CD4-positive, alpha-beta memory T cell (primary cell): ENCODE measurements at regions not wholly inside any gene's neighbourhood (a gene's known extent, or its start where the extent isn't known, plus 50 kb on each side); places are given as distances from the start of the nearest gene placed in this dataset.

ENCODE experiments used
- CTCF ChIA-PET: fragments of 350-600 bp; sonication (Branson Sonifier 250); formaldehyde crosslinking; loops from one replicate; lab custom pipeline; 2021; ENCODE audit warnings: inconsistent platforms; ENCODE audit not compliant: partially characterized antibody; lab: Charles Lee
- POLR2A ChIA-PET: fragments of 350-600 bp; sonication (Branson Sonifier 250); formaldehyde crosslinking; loops from one replicate; lab custom pipeline; 2021; ENCODE audit not compliant: partially characterized antibody; lab: Charles Lee
- DNase-seq, 5 donors: peaks; one replicate each; pipeline versions ENCODE4 v3.0.0 to v3.0.0-alpha.2; 2020 to 2022; ENCODE audit warnings: mixed read lengths in 1 of 5
- H3K27ac ChIP-seq: one replicate; pipeline ENCODE4 v1.7.0; 2013; ENCODE audit warnings: low read depth, low read length
- H3K27me3 ChIP-seq: 2 replicates; pipeline ENCODE4 v1.7.0; 2013; ENCODE audit warnings: mild to moderate bottlenecking, low read length, moderate library complexity; ENCODE audit not compliant: insufficient read depth
- H3K36me3 ChIP-seq: 2 replicates; pipeline ENCODE4 v1.7.0; 2013; ENCODE audit warnings: mild to moderate bottlenecking, low read length, moderate library complexity; ENCODE audit not compliant: insufficient read depth
- H3K4me1 ChIP-seq: 2 replicates; pipeline ENCODE4 v1.7.0; 2013; ENCODE audit warnings: mild to moderate bottlenecking, low read length, moderate library complexity; ENCODE audit not compliant: insufficient read depth
- H3K4me3 ChIP-seq, 2 donors: one replicate each; pipeline ENCODE4 v1.7.0; 2013; ENCODE audit warnings: low read length in 2 of 2, mild to moderate bottlenecking in 1 of 2
- H3K9me3 ChIP-seq, 2 donors: one replicate each; pipeline ENCODE4 v1.7.0; 2013; ENCODE audit warnings: low read length in 2 of 2, control low read depth in 1 of 2; ENCODE audit not compliant: control insufficient read depth in 1 of 2
- H3K27ac Mint-ChIP-seq, 7 donors: one replicate each; pipeline ENCODE4 v1.8.0; 2020 to 2021; ENCODE audit warnings: mixed read lengths in 7 of 7, mild to moderate bottlenecking in 6 of 7, inconsistent platforms in 3 of 7, moderate library complexity in 3 of 7
- H3K27me3 Mint-ChIP-seq, 2 donors: one replicate each; pipeline ENCODE4 v1.8.0; 2020 to 2021; ENCODE audit warnings: mixed read lengths in 2 of 2
- H3K36me3 Mint-ChIP-seq, 2 donors: one replicate each; pipeline ENCODE4 v1.8.0; 2020 to 2021; ENCODE audit warnings: mixed read lengths in 2 of 2, inconsistent platforms in 1 of 2, mild to moderate bottlenecking in 1 of 2
- H3K4me1 Mint-ChIP-seq, 4 donors: one replicate each; pipeline ENCODE4 v1.8.0; 2020 to 2021; ENCODE audit warnings: mixed read lengths in 4 of 4, mild to moderate bottlenecking in 1 of 4
- H3K4me3 Mint-ChIP-seq, 8 donors: one replicate each; pipeline ENCODE4 v1.8.0; 2020 to 2021; ENCODE audit warnings: mixed read lengths in 8 of 8, mild to moderate bottlenecking in 7 of 8, moderate library complexity in 6 of 8, inconsistent platforms in 3 of 8
- H3K9me3 Mint-ChIP-seq, 8 donors: one replicate each; pipeline ENCODE4 v1.8.0; 2020 to 2021; ENCODE audit warnings: mixed read lengths in 8 of 8, mild to moderate bottlenecking in 5 of 8, inconsistent platforms in 3 of 8, moderate library complexity in 1 of 8
- intact Hi-C: fragments of 100-400 bp; cut with micrococcal nuclease; formaldehyde crosslinking; loops from one replicate; pipeline ENCODE4 v1.15.1; 2023

DNA sequence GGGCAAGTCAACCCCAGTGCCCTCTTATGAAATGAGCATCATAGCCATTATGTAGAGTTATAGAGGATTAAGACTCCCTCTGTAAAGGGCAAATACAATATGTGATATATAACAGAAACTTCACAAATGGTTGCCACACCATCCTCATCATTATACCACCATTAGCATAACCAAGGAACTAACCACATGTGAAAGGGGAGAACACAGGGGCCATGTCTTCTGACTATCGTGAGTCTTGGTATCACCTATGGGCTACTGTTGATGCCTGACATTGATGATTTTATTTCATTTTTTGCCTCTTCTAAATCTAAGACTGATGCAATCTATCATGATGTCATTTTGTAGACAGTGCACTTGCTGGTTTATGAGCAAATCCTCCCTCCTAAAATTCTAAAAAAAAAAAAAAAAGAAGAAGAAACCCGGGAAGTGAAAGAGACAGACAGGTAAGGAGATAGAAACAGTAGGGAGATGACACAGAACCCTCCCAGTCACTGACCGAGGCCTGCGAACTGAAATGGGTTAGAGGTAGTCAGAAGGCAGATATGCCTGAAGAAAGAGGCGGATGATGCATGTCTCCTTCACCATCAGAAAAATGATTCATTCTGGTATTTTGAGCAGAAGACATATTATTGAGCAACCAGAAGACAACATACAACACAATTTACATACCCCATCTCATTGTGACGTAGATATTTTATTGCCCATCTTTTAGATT is 266.0 kb downstream of the DMAC1 start:
- no peak for DNase-seq
- ChIA-PET CTCF (interaction anchor here (1.2 kb wide), 1 partner anchor 20 kb away, joined by 3 read pairs; no protein-coding TSS in a partner anchor), POLR2A (no interaction called here)
- no peak overlapping the region for H3K27ac Mint-ChIP-seq
- intact Hi-C loops: no loop called here
- H3K4me1 Mint-ChIP-seq: no peaks in the 10 kb centered on the region
- no peaks in the 10 kb centered on the region for H3K9me3 ChIP-seq
- H3K4me3 ChIP-seq: no peak overlapping the region
- no peak overlapping the region for H3K4me3 Mint-ChIP-seq
- H3K27me3 Mint-ChIP-seq: peaks cover 14 to 17% of the 10 kb centered on the region in 2 donors
- no peaks in the 10 kb centered on the region for H3K27me3 ChIP-seq
- peaks cover 0 to 5% (median 0%) of the 10 kb centered on the region in 8 donors for H3K9me3 Mint-ChIP-seq
- no peaks in the 10 kb centered on the region for H3K36me3 Mint-ChIP-seq
- no peaks in the 10 kb centered on the region for H3K4me1 ChIP-seq
- no peak overlapping the region for H3K27ac ChIP-seq
- no peaks in the 10 kb centered on the region for H3K36me3 ChIP-seq

DNA sequence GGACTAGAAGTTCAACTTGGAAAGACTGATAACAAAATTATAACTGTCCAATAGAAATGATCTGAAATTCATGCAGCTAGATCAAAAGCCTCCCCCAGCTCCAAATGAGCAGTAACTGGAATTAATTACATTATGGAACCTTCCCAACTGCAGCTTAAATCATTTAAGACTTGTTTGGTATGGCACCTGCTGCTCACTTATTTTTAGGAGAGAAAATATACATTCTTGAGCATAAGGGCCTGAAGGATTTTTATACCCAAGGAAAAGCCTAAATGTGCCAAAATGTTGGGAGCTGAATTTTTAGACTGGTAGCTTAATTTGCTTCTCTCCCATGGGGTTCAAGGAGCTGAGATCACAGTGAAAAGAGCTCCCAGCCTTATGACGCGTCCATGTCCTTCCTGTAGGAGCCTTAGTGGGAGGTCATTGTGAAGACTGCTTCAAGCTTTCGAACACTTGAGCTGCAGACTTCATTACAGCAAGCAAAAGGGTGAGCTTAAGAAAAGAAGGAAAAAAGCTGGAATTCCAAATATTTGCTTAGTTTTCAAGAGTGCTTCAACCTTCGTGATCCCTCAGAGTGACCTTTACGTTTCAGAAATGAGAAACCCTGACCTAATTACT is 276.0 kb downstream of the DMAC1 start:
- ChIA-PET POLR2A (no interaction called here), CTCF (no interaction called here)
- H3K27me3 ChIP-seq: no peaks in the 10 kb centered on the region
- no peaks in the 10 kb centered on the region for H3K4me1 ChIP-seq
- Mint-ChIP-seq H3K27ac (no peak overlapping the region), H3K4me3 (no peak overlapping the region), H3K4me1 (no peaks in the 10 kb centered on the region), H3K36me3 (no peaks in the 10 kb centered on the region), H3K9me3 (no peaks in the 10 kb centered on the region), H3K27me3 (peaks cover 0 to 3% of the 10 kb centered on the region in 2 donors)
- intact Hi-C loops: no loop called here
- no peaks in the 10 kb centered on the region for H3K9me3 ChIP-seq
- no peak overlapping the region for H3K27ac ChIP-seq
- H3K4me3 ChIP-seq: no peak overlapping the region
- no peaks in the 10 kb centered on the region for H3K36me3 ChIP-seq
- DNase-seq: no peak

GRCh38 chr9:7520396-7520795 is 279.2 kb downstream of the DMAC1 start:
- intact Hi-C loops: no loop called here
- Mint-ChIP-seq H3K4me3 (no peak overlapping the region), H3K4me1 (no peaks in the 10 kb centered on the region), H3K9me3 (no peaks in the 10 kb centered on the region), H3K27me3 (peaks cover 0 to 4% of the 10 kb centered on the region in 2 donors), H3K27ac (no peak overlapping the region), H3K36me3 (no peaks in the 10 kb centered on the region)
- no peak overlapping the region for H3K27ac ChIP-seq
- no peaks in the 10 kb centered on the region for H3K4me1 ChIP-seq
- H3K27me3 ChIP-seq: no peaks in the 10 kb centered on the region
- no peaks in the 10 kb centered on the region for H3K9me3 ChIP-seq
- ChIA-PET CTCF (no interaction called here), POLR2A (no interaction called here)
- DNase-seq: no peak
- no peak overlapping the region for H3K4me3 ChIP-seq
- H3K36me3 ChIP-seq: no peaks in the 10 kb centered on the region

DNA sequence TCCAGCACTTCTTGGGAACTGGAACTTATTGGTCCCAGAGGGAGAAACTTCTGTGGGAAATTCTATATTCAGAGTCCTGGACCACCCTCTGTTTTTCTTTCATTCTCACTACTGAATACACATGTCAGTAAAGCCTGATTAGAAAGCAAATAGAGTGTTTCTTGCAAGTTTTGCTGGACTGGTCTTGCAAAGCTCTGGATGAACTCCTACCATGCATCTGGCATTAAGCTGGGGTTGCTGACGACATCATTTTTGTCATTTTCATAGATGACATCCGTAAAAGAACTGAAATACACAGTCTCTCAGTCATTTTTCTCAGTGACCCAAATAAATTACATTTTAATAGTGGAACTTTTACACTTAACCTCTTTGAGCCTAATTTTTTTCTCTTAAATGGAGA is 283.2 kb downstream of the DMAC1 start:
- Mint-ChIP-seq H3K27ac (no peak overlapping the region), H3K4me3 (no peak overlapping the region), H3K27me3 (peaks cover 0 to 1% of the 10 kb centered on the region in 2 donors), H3K4me1 (no peaks in the 10 kb centered on the region), H3K9me3 (no peaks in the 10 kb centered on the region), H3K36me3 (no peaks in the 10 kb centered on the region)
- H3K27ac ChIP-seq: no peak overlapping the region
- H3K27me3 ChIP-seq: no peaks in the 10 kb centered on the region
- H3K4me3 ChIP-seq: no peak overlapping the region
- no peak for DNase-seq
- ChIA-PET POLR2A (no interaction called here), CTCF (no interaction called here)
- H3K9me3 ChIP-seq: no peaks in the 10 kb centered on the region
- H3K4me1 ChIP-seq: no peaks in the 10 kb centered on the region
- no peaks in the 10 kb centered on the region for H3K36me3 ChIP-seq
- intact Hi-C loops: no loop called here

- Histone ChIP-seq H3K4me1 (no peaks in the 10 kb centered on the region), H3K36me3 (no peaks in the 10 kb centered on the region), H3K9me3 (no peaks in the 10 kb centered on the region), H3K27ac (no peak overlapping the region), H3K4me3 (no peak overlapping the region), H3K27me3 (no peaks in the 10 kb centered on the region)
- Mint-ChIP-seq H3K4me3 (no peak overlapping the region), H3K36me3 (no peaks in the 10 kb centered on the region), H3K27me3 (peaks cover 2 to 4% of the 10 kb centered on the region in 2 donors), H3K4me1 (no peaks in the 10 kb centered on the region), H3K9me3 (no peaks in the 10 kb centered on the region), H3K27ac (no peak overlapping the region)
- intact Hi-C loops: loop anchor here (1.0 kb wide), 1 partner anchor 46 kb away; no protein-coding TSS in a partner anchor
- POLR2A ChIA-PET: no interaction called here
- no peak for DNase-seq
- CTCF ChIA-PET: no interaction called here
Measured at GRCh38 chr9:7510199-7510598, 289.4 kb downstream of the DMAC1 start.

DNA sequence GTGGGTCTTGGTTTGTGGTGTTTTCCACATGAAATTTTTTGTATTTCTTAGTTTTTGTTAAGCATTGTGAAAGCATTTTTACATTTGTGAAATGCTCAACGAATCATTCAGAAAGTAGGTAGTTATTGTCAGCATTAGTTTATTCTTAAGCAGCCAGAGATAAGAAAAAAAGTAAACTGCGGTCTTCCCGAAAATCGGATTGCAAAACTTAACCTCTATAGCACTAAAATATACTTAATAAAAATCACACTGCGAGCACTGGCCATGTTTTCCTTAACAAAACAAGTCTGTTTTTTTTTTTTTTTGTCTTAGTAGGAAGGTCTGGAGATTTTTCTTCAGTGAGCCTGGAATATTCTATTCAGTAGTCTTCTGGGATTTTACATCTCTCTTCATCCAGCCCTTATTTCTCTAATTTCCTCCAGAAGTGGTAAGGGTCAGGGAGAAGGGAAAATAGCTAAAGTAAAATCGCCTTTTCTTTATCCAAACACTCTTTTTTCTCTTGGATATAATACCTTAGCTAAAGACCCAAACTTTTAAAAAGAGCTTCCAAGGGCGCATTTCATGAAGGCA is 289.9 kb downstream of the DMAC1 start:
- Histone ChIP-seq H3K27ac (no peak overlapping the region), H3K4me1 (no peaks in the 10 kb centered on the region)

DNA sequence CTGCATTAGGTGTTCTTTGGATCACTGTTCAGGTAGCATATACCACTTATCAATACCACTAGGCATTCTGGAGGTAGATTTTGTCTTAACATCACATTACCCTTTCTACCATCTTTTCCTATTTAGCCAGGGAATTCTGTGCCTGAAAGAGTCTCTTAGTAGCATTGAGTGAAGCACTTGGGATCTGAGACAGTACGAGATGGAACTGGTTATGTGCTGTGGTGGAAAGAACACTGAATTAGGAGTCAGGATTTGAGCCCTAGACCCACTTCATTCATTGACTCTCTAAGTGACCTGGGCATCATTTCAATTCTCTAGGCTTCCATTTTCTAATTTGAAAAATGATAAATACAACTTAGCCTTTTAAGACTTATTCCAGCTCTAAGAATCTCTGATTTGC is 291.1 kb downstream of the DMAC1 start:
- Mint-ChIP-seq H3K27me3 (peaks cover 2 to 8% of the 10 kb centered on the region in 2 donors), H3K9me3 (peaks cover 0 to 4% (median 0%) of the 10 kb centered on the region in 8 donors), H3K4me3 (no peak overlapping the region), H3K27ac (no peak overlapping the region), H3K4me1 (no peaks in the 10 kb centered on the region), H3K36me3 (no peaks in the 10 kb centered on the region)
- H3K27ac ChIP-seq: no peak overlapping the region
- H3K4me1 ChIP-seq: no peaks in the 10 kb centered on the region
- H3K9me3 ChIP-seq: no peaks in the 10 kb centered on the region
- intact Hi-C loops: no loop called here
- no peak for DNase-seq
- ChIA-PET CTCF (no interaction called here), POLR2A (no interaction called here)
- H3K36me3 ChIP-seq: no peaks in the 10 kb centered on the region
- no peak overlapping the region for H3K4me3 ChIP-seq
- no peaks in the 10 kb centered on the region for H3K27me3 ChIP-seq

More for the DNA sequence above, 289.9 kb downstream of the DMAC1 start:
- DNase-seq: no peak
- H3K36me3 Mint-ChIP-seq: no peaks in the 10 kb centered on the region
- POLR2A ChIA-PET: no interaction called here
- no peak overlapping the region for H3K27ac Mint-ChIP-seq
- no peaks in the 10 kb centered on the region for H3K27me3 ChIP-seq
- no peak overlapping the region for H3K4me3 ChIP-seq
- CTCF ChIA-PET: no interaction called here
- no peaks in the 10 kb centered on the region for H3K4me1 Mint-ChIP-seq
- no peaks in the 10 kb centered on the region for H3K9me3 Mint-ChIP-seq
- peaks cover 2 to 4% of the 10 kb centered on the region in 2 donors for H3K27me3 Mint-ChIP-seq
- intact Hi-C loops: loop anchor here (1.0 kb wide), 1 partner anchor 47 kb away; no protein-coding TSS in a partner anchor
- no peak overlapping the region for H3K4me3 Mint-ChIP-seq
- H3K9me3 ChIP-seq: no peaks in the 10 kb centered on the region
- no peaks in the 10 kb centered on the region for H3K36me3 ChIP-seq
